K562 (cell line): ENCODE measurements at regions not wholly inside any gene's neighbourhood (a gene's known extent, or its start where the extent isn't known, plus 50 kb on each side); places are given as distances from the start of the nearest gene placed in this dataset.

Experiments used
- GTF2E2 ChIP-seq: fragments of 200-800 bp; sonication (Bioruptor generic); IDR thresholded peaks from 2 replicates; pipeline ENCODE4 v1.6.1; 2016; ENCODE audit warnings: missing genetic modification characterization, missing compliant biosample characterization
- NFRKB ChIP-seq: fragments of 450-650 bp; IDR thresholded peaks from 2 replicates; pipeline ENCODE4 v1.6.1; 2016; ENCODE audit warnings: low read depth
- TF ChIP-seq, protein P1 (sequence below): fragments of 450-650 bp; IDR thresholded peaks from 2 replicates; pipeline ENCODE4 v1.6.1; 2017; ENCODE audit warnings: antibody characterized with exemption
- TF ChIP-seq, protein P2 (sequence below), 3 experiments: IDR thresholded peaks in 2 of 3; conservative IDR thresholded peaks in 1 of 3; 2 replicates each; pipeline ENCODE4 v1.5.1; 2011 to 2012; ENCODE audit warnings: low read length in 3 of 3, mild to moderate bottlenecking in 3 of 3, control low read depth in 2 of 3, improper control_type of control experiment in 1 of 3, inconsistent platforms in 1 of 3, low read depth in 1 of 3, mixed read lengths in 1 of 3, moderate library complexity in 1 of 3; ENCODE audit not compliant: insufficient read depth in 2 of 3
- TF ChIP-seq, protein P3 (sequence below): conservative IDR thresholded peaks from 2 replicates; pipeline ENCODE4 v1.6.1; 2011; ENCODE audit warnings: low read depth, mild to moderate bottlenecking, low read length; ENCODE audit not compliant: control insufficient read depth

DNA sequence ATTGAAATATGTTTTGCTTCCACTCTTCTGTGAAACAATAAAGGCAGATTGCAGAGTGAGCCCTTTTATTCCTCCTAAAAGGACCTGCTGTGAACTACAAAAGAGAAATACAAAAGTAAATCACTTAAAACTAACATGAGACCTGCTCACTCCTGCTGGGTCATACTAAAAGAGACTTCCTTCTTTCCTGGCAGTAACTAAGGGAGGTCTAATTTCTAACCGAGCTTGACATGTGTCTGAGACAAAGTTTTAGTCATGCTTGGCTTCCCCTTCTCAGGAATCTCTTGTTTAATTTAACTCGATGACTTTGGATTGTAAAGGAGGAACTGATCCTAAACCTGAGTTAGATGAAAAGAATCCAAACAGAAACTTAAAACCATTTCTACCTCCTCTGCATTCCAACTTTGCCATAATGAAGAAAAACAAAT lies 86.4 kb upstream of the CDH6 start:
- TF ChIP-seq, protein P1, sequence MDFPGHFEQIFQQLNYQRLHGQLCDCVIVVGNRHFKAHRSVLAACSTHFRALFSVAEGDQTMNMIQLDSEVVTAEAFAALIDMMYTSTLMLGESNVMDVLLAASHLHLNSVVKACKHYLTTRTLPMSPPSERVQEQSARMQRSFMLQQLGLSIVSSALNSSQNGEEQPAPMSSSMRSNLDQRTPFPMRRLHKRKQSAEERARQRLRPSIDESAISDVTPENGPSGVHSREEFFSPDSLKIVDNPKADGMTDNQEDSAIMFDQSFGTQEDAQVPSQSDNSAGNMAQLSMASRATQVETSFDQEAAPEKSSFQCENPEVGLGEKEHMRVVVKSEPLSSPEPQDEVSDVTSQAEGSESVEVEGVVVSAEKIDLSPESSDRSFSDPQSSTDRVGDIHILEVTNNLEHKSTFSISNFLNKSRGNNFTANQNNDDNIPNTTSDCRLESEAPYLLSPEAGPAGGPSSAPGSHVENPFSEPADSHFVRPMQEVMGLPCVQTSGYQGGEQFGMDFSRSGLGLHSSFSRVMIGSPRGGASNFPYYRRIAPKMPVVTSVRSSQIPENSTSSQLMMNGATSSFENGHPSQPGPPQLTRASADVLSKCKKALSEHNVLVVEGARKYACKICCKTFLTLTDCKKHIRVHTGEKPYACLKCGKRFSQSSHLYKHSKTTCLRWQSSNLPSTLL = no peak
- TF ChIP-seq, protein P2, sequence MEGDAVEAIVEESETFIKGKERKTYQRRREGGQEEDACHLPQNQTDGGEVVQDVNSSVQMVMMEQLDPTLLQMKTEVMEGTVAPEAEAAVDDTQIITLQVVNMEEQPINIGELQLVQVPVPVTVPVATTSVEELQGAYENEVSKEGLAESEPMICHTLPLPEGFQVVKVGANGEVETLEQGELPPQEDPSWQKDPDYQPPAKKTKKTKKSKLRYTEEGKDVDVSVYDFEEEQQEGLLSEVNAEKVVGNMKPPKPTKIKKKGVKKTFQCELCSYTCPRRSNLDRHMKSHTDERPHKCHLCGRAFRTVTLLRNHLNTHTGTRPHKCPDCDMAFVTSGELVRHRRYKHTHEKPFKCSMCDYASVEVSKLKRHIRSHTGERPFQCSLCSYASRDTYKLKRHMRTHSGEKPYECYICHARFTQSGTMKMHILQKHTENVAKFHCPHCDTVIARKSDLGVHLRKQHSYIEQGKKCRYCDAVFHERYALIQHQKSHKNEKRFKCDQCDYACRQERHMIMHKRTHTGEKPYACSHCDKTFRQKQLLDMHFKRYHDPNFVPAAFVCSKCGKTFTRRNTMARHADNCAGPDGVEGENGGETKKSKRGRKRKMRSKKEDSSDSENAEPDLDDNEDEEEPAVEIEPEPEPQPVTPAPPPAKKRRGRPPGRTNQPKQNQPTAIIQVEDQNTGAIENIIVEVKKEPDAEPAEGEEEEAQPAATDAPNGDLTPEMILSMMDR (IDR thresholded peaks at IDR 0.05 in 2 of 3, conservative IDR thresholded peaks at IDR 0.05 in 1 of 3; ENCODE audit: insufficient read depth in 2 of 3, low read depth in 1 of 3, low read length in 3 of 3) = no peak
- TF ChIP-seq, protein P3, sequence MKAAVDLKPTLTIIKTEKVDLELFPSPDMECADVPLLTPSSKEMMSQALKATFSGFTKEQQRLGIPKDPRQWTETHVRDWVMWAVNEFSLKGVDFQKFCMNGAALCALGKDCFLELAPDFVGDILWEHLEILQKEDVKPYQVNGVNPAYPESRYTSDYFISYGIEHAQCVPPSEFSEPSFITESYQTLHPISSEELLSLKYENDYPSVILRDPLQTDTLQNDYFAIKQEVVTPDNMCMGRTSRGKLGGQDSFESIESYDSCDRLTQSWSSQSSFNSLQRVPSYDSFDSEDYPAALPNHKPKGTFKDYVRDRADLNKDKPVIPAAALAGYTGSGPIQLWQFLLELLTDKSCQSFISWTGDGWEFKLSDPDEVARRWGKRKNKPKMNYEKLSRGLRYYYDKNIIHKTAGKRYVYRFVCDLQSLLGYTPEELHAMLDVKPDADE = no peak
- TF ChIP-seq GTF2E2 (tag) = no peak
- no peak for TF ChIP-seq NFRKB
